H9 (cell line): ENCODE measurements at regions not wholly inside any gene's neighbourhood (a gene's known extent, or its start where the extent isn't known, plus 50 kb on each side); places are given as distances from the start of the nearest gene placed in this dataset.

ENCODE experiments used
- DNase-seq: peaks from one replicate; pipeline ENCODE4 v3.0.0-alpha.2; 2017
- H2AFZ ChIP-seq: one replicate; pipeline ENCODE4 v1.6.1; 2013; ENCODE audit warnings: mild to moderate bottlenecking, low read length, control low read depth, moderate library complexity
- H2AK5ac ChIP-seq: 2 replicates; pipeline ENCODE4 v1.6.1; 2013; ENCODE audit warnings: low read length, control low read depth, mixed read lengths; ENCODE audit not compliant: insufficient read length
- H2BK120ac ChIP-seq: one replicate; pipeline ENCODE4 v1.6.1; 2013; ENCODE audit warnings: low read depth, mild to moderate bottlenecking, low read length, control low read depth, inconsistent platforms; ENCODE audit not compliant: poor library complexity, severe bottlenecking
- H2BK12ac ChIP-seq: 2 replicates; pipeline ENCODE4 v1.6.1; 2013; ENCODE audit warnings: low read length, control low read depth, mixed read lengths, low read depth; ENCODE audit not compliant: insufficient read length
- H2BK15ac ChIP-seq: 2 replicates; pipeline ENCODE4 v1.6.1; 2013; ENCODE audit warnings: low read depth, low read length, control low read depth
- H2BK20ac ChIP-seq: one replicate; pipeline ENCODE4 v1.6.1; 2013; ENCODE audit warnings: low read depth, mild to moderate bottlenecking, low read length, control low read depth, inconsistent platforms; ENCODE audit not compliant: poor library complexity, severe bottlenecking
- H2BK5ac ChIP-seq: 2 replicates; pipeline ENCODE4 v1.6.1; 2013; ENCODE audit warnings: low read length, control low read depth, mixed read lengths; ENCODE audit not compliant: insufficient read length
- H3K14ac ChIP-seq: 2 replicates; pipeline ENCODE4 v1.6.1; 2013; ENCODE audit warnings: low read length, control low read depth; ENCODE audit not compliant: insufficient read depth
- H3K18ac ChIP-seq: 2 replicates; pipeline ENCODE4 v1.6.1; 2013; ENCODE audit warnings: low read depth, mild to moderate bottlenecking, mixed read lengths, low read length, control low read depth; ENCODE audit not compliant: insufficient read length
- H3K23ac ChIP-seq: 2 replicates; pipeline ENCODE4 v1.6.1; 2013; ENCODE audit warnings: low read length, control low read depth, mixed read lengths, low read depth; ENCODE audit not compliant: insufficient read length
- H3K23me2 ChIP-seq: 2 replicates; pipeline ENCODE4 v1.6.1; 2013; ENCODE audit warnings: low read depth, mild to moderate bottlenecking, mixed read lengths, low read length, control low read depth; ENCODE audit not compliant: insufficient read length, poor library complexity, severe bottlenecking
- H3K27ac ChIP-seq: 2 replicates; pipeline ENCODE4 v1.5.1; 2013; ENCODE audit warnings: low read length, control low read depth, mixed read lengths, low read depth; ENCODE audit not compliant: insufficient read length
- H3K27me3 ChIP-seq: 2 replicates; pipeline ENCODE4 v1.6.1; 2013; ENCODE audit warnings: low read length, control low read depth, inconsistent platforms; ENCODE audit not compliant: insufficient read depth
- H3K4ac ChIP-seq: 2 replicates; pipeline ENCODE4 v1.6.1; 2013; ENCODE audit warnings: low read depth, mild to moderate bottlenecking, control low read depth, inconsistent platforms, low read length, moderate library complexity
- H3K4me1 ChIP-seq: 2 replicates; pipeline ENCODE4 v1.6.1; 2013; ENCODE audit warnings: low read length, control low read depth, inconsistent platforms; ENCODE audit not compliant: insufficient read depth
- H3K4me2 ChIP-seq: 2 replicates; pipeline ENCODE4 v1.6.1; 2013; ENCODE audit warnings: low read length, control low read depth, mixed read lengths; ENCODE audit not compliant: insufficient read length, insufficient read depth
- H3K56ac ChIP-seq: 2 replicates; pipeline ENCODE4 v1.6.1; 2013; ENCODE audit warnings: low read depth, mild to moderate bottlenecking, mixed read lengths, low read length, control low read depth; ENCODE audit not compliant: insufficient read length
- H3K79me1 ChIP-seq: 2 replicates; pipeline ENCODE4 v1.6.1; 2013; ENCODE audit warnings: low read depth, mild to moderate bottlenecking, moderate library complexity, low read length, control low read depth, inconsistent platforms; ENCODE audit not compliant: insufficient read depth, poor library complexity, severe bottlenecking
- H3K79me2 ChIP-seq: 2 replicates; pipeline ENCODE4 v1.6.1; 2013; ENCODE audit warnings: low read length, control low read depth, inconsistent platforms; ENCODE audit not compliant: insufficient read depth
- H3K9ac ChIP-seq: 2 replicates; pipeline ENCODE4 v1.6.1; 2013; ENCODE audit warnings: low read length, control low read depth, mixed read lengths; ENCODE audit not compliant: insufficient read length; ENCODE audit errors: extremely low read depth
- H3K9me3 ChIP-seq: one replicate; pipeline ENCODE4 v1.6.1; 2013; ENCODE audit warnings: low read depth, low read length, inconsistent platforms; ENCODE audit not compliant: control insufficient read depth
- H3T11ph ChIP-seq: one replicate; pipeline ENCODE4 v1.6.1; 2013; ENCODE audit warnings: mild to moderate bottlenecking, low read length, control low read depth, inconsistent platforms
- H4K20me1 ChIP-seq: one replicate; pipeline ENCODE4 v1.6.1; 2013; ENCODE audit not compliant: control insufficient read depth, insufficient read length, insufficient read depth
- H4K5ac ChIP-seq: 2 replicates; pipeline ENCODE4 v1.6.1; 2013; ENCODE audit warnings: low read depth, mild to moderate bottlenecking, mixed read lengths, low read length, control low read depth; ENCODE audit not compliant: insufficient read length
- H4K8ac ChIP-seq: replicated peaks from 2 replicates; pipeline ENCODE4 v1.6.1; 2013; ENCODE audit warnings: low read length, control low read depth, mixed read lengths, low read depth; ENCODE audit not compliant: insufficient read length
- H4K91ac ChIP-seq: 2 replicates; pipeline ENCODE4 v1.6.1; 2013; ENCODE audit warnings: low read depth, mild to moderate bottlenecking, moderate library complexity, mixed read lengths, low read length, control low read depth; ENCODE audit not compliant: insufficient read length
- H3K27ac Mint-ChIP-seq, 3 experiments: 2 replicates in 2 of 3; 3 replicates in 1 of 3; pipeline ENCODE4 v1.8.0; 2020 to 2021; ENCODE audit warnings: mixed read lengths in 3 of 3, mild to moderate bottlenecking in 1 of 3, moderate library complexity in 1 of 3
- H3K27me3 Mint-ChIP-seq: 2 replicates; pipeline ENCODE4 v1.8.0; 2021; ENCODE audit warnings: low read depth, mild to moderate bottlenecking, moderate library complexity, mixed read lengths
- H3K36me3 Mint-ChIP-seq, 3 experiments: 2 replicates in 2 of 3; 3 replicates in 1 of 3; pipeline ENCODE4 v1.8.0; 2020 to 2021; ENCODE audit warnings: low read depth in 3 of 3, mixed read lengths in 3 of 3; ENCODE audit not compliant: insufficient read depth in 1 of 3
- H3K4me1 Mint-ChIP-seq, 2 experiments: 2 replicates each; pipeline ENCODE4 v1.8.0; 2020; ENCODE audit warnings: mixed read lengths in 2 of 2
- H3K4me3 Mint-ChIP-seq, 2 experiments: 2 replicates in 1 of 2; 3 replicates in 1 of 2; pipeline ENCODE4 v1.8.0; 2020 to 2021; ENCODE audit warnings: mild to moderate bottlenecking in 2 of 2, mixed read lengths in 2 of 2, moderate library complexity in 1 of 2
- H3K9me3 Mint-ChIP-seq, 2 experiments: 2 replicates in 1 of 2; 3 replicates in 1 of 2; pipeline ENCODE4 v1.8.0; 2020; ENCODE audit warnings: mild to moderate bottlenecking in 2 of 2, mixed read lengths in 2 of 2, moderate library complexity in 1 of 2
- CTCF ChIP-seq: fragments of 200-600 bp; sonication (generic); conservative IDR thresholded peaks from 3 replicates; pipeline ENCODE4 v1.8.0; 2021; ENCODE audit warnings: antibody characterized with exemption, mild to moderate bottlenecking
- WGBS: extraction: QIAGEN DNeasy Blood & Tissue Kit; methylation state at CpG from one replicate; pipeline ENCODE4 v1.1.7; 2013; ENCODE audit warnings: missing lambda C conversion rate, low lambda C conversion rate, mixed read lengths; ENCODE audit not compliant: insufficient read length; ENCODE audit errors: extremely low coverage; 5-methylcytosine and 5-hydroxymethylcytosine counted together

GRCh38 chr4:182085051-182085480 lies 158.1 kb upstream of the TENM3 start:
- H2BK20ac ChIP-seq = no peak overlapping the region
- H3K9ac ChIP-seq = peak overlapping the region; percentile 30
- H3K18ac ChIP-seq = peak overlapping the region; percentile 42
- Mint-ChIP-seq H3K36me3 (peaks cover 0 to 2% (median 1%) of the 10 kb centered on the region in 3 experiments; a peak in 1 of 7 replicates), H3K9me3 (no peaks in the 10 kb centered on the region; a peak in 1 of 5 replicates), H3K27ac (peak overlapping the region; percentile 64 to 95 (median 88); a peak in 6 of 7 replicates), H3K4me1 (peaks cover 53 to 65% of the 10 kb centered on the region in 2 experiments), H3K27me3 (no peaks in the 10 kb centered on the region), H3K4me3 (peak overlapping the region; percentile 36 to 50; a peak in 4 of 5 replicates)
- no peaks in the 10 kb centered on the region for H3K23me2 ChIP-seq
- no peak overlapping the region for H3K14ac ChIP-seq
- no peak overlapping the region for H3K4ac ChIP-seq
- no peak overlapping the region for H4K5ac ChIP-seq
- H3K4me2 ChIP-seq = peak overlapping the region; percentile 74
- peak overlapping the region; percentile 78 for H2AFZ ChIP-seq
- H2BK120ac ChIP-seq = no peak overlapping the region
- TF ChIP-seq CTCF = no peak
- peak overlapping the region; percentile 94 for H3K27ac ChIP-seq
- no peak overlapping the region for H3K23ac ChIP-seq
- peaks cover 3% of the 10 kb centered on the region; the same call in 1 of the 2 replicates for H3K79me2 ChIP-seq
- WGBS = no CpG with 5 or more reads among the region's 4 CpGs
- no peak for DNase-seq
- no peak overlapping the region for H4K8ac ChIP-seq
- peak overlapping the region; percentile 70 for H3T11ph ChIP-seq
- peaks cover 11% of the 10 kb centered on the region; the same call in 1 of the 2 replicates for H3K4me1 ChIP-seq
- no peak overlapping the region for H2BK12ac ChIP-seq
- no peak overlapping the region for H3K56ac ChIP-seq
- no peaks in the 10 kb centered on the region for H3K79me1 ChIP-seq
- peak overlapping the region; percentile 36 for H2BK5ac ChIP-seq
- H4K91ac ChIP-seq = no peak overlapping the region
- H4K20me1 ChIP-seq = no peaks in the 10 kb centered on the region
- no peak overlapping the region for H2BK15ac ChIP-seq
- no peaks in the 10 kb centered on the region for H3K9me3 ChIP-seq
- no peaks in the 10 kb centered on the region for H3K27me3 ChIP-seq
- no peak overlapping the region for H2AK5ac ChIP-seq
